Prostate gland (tissue), 2 donors: ENCODE measurements at regions not wholly inside any gene's neighbourhood (a gene's known extent, or its start where the extent isn't known, plus 50 kb on each side); places are given as distances from the start of the nearest gene placed in this dataset.

Experiments used
- DNase-seq: peaks from one replicate; pipeline ENCODE4 v3.0.0-alpha.2; 2019; ENCODE audit warnings: low spot score
- H3K27ac ChIP-seq, 2 donors: fragments of 200-600 bp; sonication (generic); 2 replicates each; pipeline ENCODE4 v1.5.1; 2017 to 2019
- H3K27me3 ChIP-seq: fragments of 200-600 bp; sonication (generic); replicated peaks from 2 replicates; pipeline ENCODE4 v1.5.1; 2019; ENCODE audit not compliant: insufficient read depth
- H3K36me3 ChIP-seq, 2 donors: fragments of 200-600 bp; sonication (generic); 1 replicate in 1 of 2; 2 replicates in 1 of 2; pipeline versions ENCODE4 v1.5.1 to v1.8.1; 2017 to 2019
- H3K4me1 ChIP-seq: fragments of 200-600 bp; sonication (generic); replicated peaks from 2 replicates; pipeline ENCODE4 v1.5.1; 2019
- H3K4me3 ChIP-seq, 2 donors: fragments of 200-600 bp; sonication (generic); 2 replicates each; pipeline ENCODE4 v1.5.1; 2017 to 2019
- H3K9me3 ChIP-seq: fragments of 200-600 bp; sonication (generic); 2 replicates; pipeline ENCODE4 v1.5.1; 2017
- CTCF ChIP-seq, 4 experiments: fragments of 200-600 bp in 2 of 4; fragments of 450-650 bp in 2 of 4; sonication (generic) in 2 of 4; IDR thresholded peaks; 1 replicate in 3 of 4; 2 replicates in 1 of 4; pipeline ENCODE4 v1.5.1; 2016 to 2019; ENCODE audit warnings: antibody characterized with exemption in 4 of 4, mild to moderate bottlenecking in 2 of 4, moderate library complexity in 2 of 4
- POLR2A ChIP-seq: fragments of 450-650 bp; IDR thresholded peaks from one replicate; pipeline ENCODE4 v1.6.1; 2016; ENCODE audit warnings: antibody characterized with exemption, mild to moderate bottlenecking
- POLR2AphosphoS5 ChIP-seq: sonication (generic); formaldehyde crosslinking; IDR thresholded peaks from one replicate; pipeline ENCODE4 v1.6.1; 2017; ENCODE audit warnings: antibody characterized with exemption
- WGBS: methylation state at CpG from one replicate; pipeline ENCODE4 v1.1.5; 2018; 5-methylcytosine and 5-hydroxymethylcytosine counted together
- intact Hi-C: fragments of 100-400 bp; cut with DNase I; formaldehyde crosslinking; loops from one replicate; pipeline ENCODE4 v1.14.2; 2022

- DNase-seq = no peak
- Histone ChIP-seq H3K9me3 (no peaks in the 10 kb centered on the region), H3K27ac (no peak overlapping the region), H3K4me3 (no peak overlapping the region), H3K36me3 (no peaks in the 10 kb centered on the region), H3K27me3 (peaks cover 13% of the 10 kb centered on the region), H3K4me1 (no peaks in the 10 kb centered on the region)
- TF ChIP-seq POLR2AphosphoS5 (no peak), POLR2A (no peak), CTCF (IDR thresholded peaks at IDR 0.05) (no peak)
- intact Hi-C loops = no loop called here
- WGBS = 85% methylated on average over 7 of the region's 7 CpGs
Measured at GRCh38 chr20:61130156-61130555, 121.9 kb upstream of the CDH4 start.

GRCh38 chr20:61131944-61132343 lies 120.1 kb upstream of the CDH4 start:
- intact Hi-C loops = no loop called here
- no peaks in the 10 kb centered on the region for H3K4me1 ChIP-seq
- no peaks in the 10 kb centered on the region for H3K36me3 ChIP-seq
- TF ChIP-seq CTCF (IDR thresholded peaks at IDR 0.05) = no peak
- no peak for TF ChIP-seq POLR2A
- WGBS = 91% methylated on average over 9 of the region's 9 CpGs
- H3K27ac ChIP-seq = no peak overlapping the region
- no peaks in the 10 kb centered on the region for H3K9me3 ChIP-seq
- no peak for DNase-seq
- no peak overlapping the region for H3K4me3 ChIP-seq
- H3K27me3 ChIP-seq = peaks cover 17% of the 10 kb centered on the region

GRCh38 chr20:61133611-61134010 lies 118.5 kb upstream of the CDH4 start:
- peaks cover 17% of the 10 kb centered on the region for H3K27me3 ChIP-seq
- TF ChIP-seq POLR2AphosphoS5 = no peak
- no peak for TF ChIP-seq CTCF (IDR thresholded peaks at IDR 0.05)
- no peak for TF ChIP-seq POLR2A
- DNase-seq = no peak
- H3K4me3 ChIP-seq = no peak overlapping the region
- no peaks in the 10 kb centered on the region for H3K9me3 ChIP-seq
- H3K4me1 ChIP-seq = no peaks in the 10 kb centered on the region
- no peak overlapping the region for H3K27ac ChIP-seq
- intact Hi-C loops = no loop called here
- 62% methylated on average over 6 of the region's 6 CpGs for whole genome bisulfite sequencing
- no peaks in the 10 kb centered on the region for H3K36me3 ChIP-seq

GRCh38 chr20:61134296-61135030 lies 117.6 kb upstream of the CDH4 start:
- 58% methylated on average over 9 of the region's 9 CpGs for WGBS
- H3K4me1 ChIP-seq = no peaks in the 10 kb centered on the region
- DNase-seq = no peak
- intact Hi-C loops = no loop called here
- no peak for TF ChIP-seq CTCF (IDR thresholded peaks at IDR 0.05)
- no peak for TF ChIP-seq POLR2A
- no peak for TF ChIP-seq POLR2AphosphoS5
- peaks cover 17% of the 10 kb centered on the region for H3K27me3 ChIP-seq
- no peak overlapping the region for H3K4me3 ChIP-seq
- no peaks in the 10 kb centered on the region for H3K9me3 ChIP-seq
- H3K27ac ChIP-seq = no peak overlapping the region
- no peaks in the 10 kb centered on the region for H3K36me3 ChIP-seq

- TF ChIP-seq POLR2A = no peak
- no peak for DNase-seq
- Histone ChIP-seq H3K27ac (no peak overlapping the region), H3K36me3 (no peaks in the 10 kb centered on the region), H3K27me3 (peaks cover 10% of the 10 kb centered on the region), H3K4me1 (no peaks in the 10 kb centered on the region), H3K9me3 (no peaks in the 10 kb centered on the region), H3K4me3 (no peak overlapping the region)
- WGBS = 39% methylated on average over 11 of the region's 11 CpGs
- intact Hi-C loops = no loop called here
Measured at GRCh38 chr20:61135266-61135665, 116.8 kb upstream of the CDH4 start.
